ENCODE measurements at regions not wholly inside any gene's neighbourhood (a gene's known extent, or its start where the extent isn't known, plus 50 kb on each side); places are given as distances from the start of the nearest gene placed in this dataset.

DNA sequence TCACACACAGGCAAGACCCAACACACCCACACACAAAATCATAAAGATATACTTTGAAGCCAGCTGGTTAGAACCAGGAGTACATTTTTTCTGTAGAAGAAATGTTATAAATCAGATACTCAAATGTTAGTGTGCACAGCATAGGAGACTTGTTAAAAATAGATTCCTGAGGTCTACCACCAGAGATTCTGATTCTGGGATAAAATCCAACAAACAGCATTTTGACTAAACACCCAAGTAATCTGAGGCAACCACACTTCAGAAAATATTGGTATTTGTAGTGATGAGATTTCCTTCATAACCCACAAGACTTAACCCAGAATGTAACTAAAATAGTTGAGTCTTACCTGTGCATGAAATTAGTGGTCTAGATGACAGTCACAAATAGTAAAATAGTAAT lies 301.8 kb downstream of the HNRNPD start:
- no peak for DNase-seq

DNA sequence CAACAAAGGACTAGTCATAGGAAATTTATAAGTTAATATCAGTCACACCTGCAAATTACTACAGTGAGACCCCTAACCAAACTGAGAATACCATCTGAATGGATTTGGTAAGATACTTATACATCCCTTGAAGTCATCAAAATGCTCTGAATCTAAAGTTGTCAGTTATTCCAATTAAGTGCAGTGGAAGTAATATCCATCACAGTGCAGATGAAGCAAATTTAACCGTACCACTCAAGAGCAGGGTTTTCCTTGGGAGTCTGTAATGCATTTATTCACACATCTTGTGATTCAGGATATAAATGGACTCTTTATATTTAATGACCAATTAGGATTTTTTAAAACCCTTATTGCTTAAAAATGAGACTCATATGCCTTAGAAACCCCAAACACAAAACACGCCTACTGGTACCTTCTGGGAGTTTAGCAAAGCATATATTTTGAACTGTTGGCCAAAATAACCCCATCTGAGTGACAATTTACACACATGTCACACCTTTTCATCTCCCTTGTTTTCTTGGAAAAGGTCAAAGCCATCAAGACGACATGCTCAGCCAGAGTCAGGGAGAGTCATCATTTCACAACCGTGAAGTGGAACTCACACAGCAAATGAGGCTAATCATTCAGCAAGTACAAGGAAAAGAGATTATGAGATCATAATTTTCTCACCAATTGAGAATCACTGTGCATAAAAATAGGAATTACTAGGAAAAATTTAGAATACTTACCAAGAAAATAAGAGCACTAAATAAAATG lies 303.7 kb downstream of the HNRNPD start:
- DNase-seq: no peak

DNA sequence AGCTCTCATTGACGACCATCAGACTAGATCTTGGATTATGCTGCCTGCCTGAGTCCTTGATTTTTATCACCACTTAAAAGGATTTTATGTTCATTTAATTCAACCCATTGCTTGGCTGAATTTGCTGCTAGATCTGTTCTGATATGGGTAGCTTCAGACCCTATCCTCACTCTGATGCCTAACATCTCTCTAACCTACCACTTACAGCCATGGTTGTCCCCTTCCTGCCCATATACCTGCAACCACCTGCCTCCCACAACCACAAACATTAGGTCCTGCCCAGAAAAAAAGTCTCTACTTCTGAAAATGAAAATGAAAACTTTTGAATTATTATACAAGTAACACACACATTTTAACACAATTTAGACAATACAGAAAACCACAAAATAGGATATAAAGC lies 310.8 kb downstream of the HNRNPD start:
- no peak for DNase-seq

DNA sequence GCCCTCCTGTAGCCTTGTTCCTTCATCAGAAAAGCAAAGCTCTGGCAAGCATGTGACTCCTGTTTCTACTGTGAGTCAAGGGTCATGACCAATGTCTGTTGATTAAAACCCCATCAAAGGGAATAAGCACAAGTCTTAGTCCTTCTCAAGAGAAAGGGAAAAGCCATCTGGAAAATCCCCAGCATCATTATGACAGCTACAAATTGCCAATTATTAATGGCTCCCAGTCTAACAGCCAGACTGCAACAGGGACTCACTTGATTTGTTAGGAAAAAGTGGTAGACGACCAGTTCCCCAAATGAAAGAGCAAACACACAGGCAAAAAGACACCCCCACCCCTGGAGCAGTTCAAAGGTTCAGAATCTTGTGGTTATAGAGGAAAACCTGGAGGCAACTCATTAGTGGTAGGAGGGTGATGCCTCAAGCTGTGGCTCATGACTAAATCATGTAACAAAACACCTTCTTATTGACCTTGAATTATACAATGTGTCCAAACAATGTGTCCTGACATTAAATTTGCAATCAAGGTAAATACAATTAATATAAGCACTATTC lies 315.7 kb downstream of the HNRNPD start:
- no peak for DNase-seq

DNA sequence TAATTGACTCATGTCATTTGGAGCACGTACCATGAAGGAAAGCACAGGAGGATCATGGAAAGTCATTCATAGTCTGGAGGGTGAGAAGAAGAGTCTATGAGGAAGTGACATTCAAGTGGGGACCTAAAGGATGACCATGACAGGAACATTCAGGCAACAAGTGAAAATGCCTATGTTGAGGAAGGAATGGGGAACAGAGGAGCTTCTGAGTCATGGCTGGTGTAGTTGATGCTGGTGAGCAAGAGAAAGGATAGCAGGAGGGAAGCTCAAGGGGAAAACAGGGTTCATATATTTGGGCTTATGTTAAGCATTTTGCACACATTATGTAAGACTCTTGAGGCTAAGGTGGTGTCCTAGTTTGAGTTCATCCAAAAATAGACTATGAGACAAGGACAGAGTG lies 318.6 kb downstream of the HNRNPD start:
- no peak for DNase-seq

DNA sequence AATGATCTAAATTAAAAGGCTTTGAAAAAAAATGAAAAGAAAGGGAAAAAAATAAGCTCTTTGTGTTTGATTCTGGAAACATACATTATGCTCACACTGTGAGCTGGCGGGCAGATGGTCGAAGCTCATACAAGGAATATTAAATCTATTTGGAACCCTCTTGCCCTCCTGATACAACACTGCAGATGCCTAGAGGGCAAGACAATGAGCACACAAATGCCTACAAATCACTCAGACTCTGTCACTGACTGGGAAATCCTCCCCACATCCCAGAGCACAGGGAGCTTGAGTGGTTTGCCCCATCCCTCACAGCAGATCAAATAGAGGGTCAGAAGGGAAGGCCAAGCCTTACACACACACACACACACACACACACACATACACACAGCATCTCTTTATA lies 320.4 kb downstream of the HNRNPD start:
- DNase-seq: no peak

DNA sequence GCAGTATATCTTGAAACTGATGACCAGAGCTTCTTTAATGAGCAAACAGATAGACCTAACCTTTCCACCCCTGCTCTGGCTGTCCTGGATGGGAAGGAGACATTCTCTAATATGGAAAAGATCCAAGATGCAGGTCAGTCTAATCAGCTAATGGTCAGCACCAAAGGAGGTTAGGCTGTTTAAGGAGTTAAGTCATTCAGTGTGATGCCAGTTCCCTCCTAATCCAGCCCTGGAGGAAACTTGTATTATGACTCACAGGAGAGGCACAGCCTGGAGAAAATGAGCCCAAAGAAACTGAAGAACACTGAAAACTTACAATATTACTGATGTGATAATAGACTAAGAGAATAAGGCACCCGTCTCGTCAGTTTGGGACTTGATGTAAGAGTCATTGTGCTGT lies 323.0 kb downstream of the HNRNPD start:
- DNase-seq: no peak

DNA sequence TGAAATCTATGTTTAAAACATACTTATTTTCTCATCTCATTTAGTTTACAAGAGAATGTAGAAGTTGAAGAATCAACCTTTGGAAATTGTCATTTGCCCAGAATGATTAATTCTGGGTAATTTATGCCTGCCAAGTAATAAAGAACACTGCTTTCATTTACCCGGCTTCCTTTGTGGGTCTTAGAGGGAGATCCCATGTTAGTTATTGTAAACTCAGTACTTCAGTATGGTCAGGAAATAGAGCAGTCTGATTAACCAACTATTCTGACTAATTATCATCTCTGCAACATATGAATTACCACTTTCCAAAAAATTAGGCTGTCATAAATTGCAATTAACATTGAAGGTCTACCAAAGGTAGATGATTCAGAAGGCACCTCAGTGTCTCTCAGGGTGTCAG lies 324.5 kb downstream of the HNRNPD start:
- no peak for DNase-seq

DNA sequence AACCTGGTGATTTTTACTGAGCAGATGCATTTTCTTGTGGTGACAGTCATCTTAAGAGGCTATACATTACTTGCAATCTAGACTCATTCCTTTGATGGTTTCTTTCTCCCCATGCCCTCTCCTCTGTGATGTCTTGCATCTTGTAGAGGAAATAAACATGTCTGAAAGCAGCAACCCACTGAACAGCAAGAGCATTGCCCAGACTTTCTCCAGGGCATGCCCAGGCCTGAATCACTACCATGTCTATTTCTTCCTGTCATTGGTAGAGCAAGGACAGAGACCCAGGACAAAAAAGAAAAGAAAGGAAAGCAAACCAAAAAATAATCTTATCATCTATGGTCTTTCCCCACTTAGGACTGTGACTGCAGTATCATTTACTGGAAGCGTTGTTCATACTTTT lies 326.1 kb downstream of the HNRNPD start:
- DNase-seq: no peak

DNA sequence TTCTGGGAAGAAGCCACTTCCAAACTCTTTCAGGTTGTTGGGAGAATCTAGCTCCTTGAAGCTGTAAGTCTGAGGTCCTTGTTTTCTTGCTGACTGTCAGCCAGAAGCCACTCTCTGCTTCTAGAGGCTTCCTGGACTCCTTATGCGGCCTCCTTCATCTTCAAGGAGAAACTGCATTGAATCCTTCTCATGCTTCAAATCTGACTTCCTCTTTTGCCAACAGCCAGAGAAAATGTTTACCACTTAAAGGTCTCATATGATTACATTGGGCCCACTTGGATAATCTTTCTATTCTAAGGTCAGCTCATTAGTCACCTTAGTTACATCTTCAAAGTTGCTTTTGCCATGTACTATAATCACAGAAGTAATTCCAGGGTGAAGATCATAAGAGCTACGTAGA lies 327.0 kb downstream of the HNRNPD start:
- DNase-seq: no peak

DNA sequence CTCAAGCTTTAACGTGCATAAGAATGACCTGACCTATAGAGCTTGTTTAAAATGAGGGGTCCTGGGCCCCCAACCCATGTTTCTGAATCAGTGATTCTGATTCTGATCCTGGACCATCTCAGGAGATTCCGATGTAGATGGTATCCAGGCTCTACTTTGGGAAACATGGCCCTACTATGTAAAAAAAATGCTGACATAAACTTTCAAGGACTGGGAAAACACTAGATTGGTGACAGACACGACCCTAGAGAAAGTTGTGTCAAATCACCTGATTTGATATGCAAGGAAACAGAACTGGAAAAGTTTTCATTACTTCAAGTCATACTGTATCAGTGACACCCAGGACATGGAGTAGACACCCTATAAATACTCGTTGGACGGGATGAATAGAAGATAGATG lies 328.5 kb downstream of the HNRNPD start:
- DNase-seq: no peak

DNA sequence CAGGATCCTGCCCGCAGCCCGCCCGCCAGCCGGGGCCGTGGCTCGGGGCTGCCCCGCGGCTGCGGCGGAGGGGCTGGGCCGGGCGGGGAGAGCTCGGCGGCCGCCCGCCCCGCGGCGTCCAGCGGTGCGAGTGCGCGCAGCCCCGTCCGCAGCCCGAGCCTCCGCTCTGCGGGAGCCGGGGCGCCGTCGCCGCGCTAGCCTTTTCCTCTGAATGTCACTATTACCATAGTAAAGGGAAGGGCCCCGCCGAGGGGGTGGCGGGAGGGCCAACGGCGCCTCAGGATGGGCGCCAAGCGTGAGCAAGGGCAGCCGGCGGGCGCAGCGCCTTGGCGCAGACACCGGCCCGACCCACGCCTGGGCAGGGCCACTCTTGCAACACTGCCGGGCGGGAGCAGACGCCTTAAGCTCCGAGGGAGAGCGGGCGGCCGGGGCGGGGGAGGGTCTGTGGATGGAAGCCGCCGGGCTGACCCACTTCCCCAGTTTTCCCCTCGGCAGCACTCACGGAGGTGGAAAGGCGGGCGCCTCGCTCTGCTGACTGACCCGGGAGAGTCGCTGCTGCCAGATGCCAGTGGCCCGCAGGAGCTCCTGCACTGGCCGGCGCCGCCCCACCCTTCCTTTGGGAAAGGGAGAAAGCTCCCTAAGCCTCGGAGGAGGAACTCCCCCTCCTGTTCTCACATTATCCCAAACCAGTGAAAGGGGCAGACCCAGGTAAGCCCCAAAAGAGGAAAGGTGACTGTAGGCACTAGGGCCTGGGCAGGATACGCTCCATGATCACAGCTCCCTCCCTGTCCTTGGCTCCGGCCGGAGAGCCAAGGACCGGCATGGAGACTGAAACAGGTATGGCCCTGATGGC lies 329.4 kb downstream of the HNRNPD start:
- DNase-seq: no peak

DNA sequence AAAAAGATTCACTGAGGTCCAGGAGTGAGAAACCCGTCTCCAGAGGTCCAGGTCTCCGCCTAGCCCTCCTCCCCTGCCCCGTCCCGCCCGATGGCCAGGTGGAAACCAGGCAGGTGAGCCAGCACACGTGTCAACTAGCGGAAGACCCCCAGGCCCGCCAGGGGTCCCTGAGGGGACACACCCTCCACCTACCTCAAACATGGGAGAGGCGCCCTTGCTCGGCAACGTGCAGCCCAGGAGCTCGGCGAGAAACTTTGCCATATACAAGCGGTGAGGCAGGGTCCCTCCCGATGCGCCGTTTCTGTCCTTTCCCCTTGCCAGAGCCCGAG lies 330.0 kb downstream of the HNRNPD start:
- no peak for DNase-seq

DNA sequence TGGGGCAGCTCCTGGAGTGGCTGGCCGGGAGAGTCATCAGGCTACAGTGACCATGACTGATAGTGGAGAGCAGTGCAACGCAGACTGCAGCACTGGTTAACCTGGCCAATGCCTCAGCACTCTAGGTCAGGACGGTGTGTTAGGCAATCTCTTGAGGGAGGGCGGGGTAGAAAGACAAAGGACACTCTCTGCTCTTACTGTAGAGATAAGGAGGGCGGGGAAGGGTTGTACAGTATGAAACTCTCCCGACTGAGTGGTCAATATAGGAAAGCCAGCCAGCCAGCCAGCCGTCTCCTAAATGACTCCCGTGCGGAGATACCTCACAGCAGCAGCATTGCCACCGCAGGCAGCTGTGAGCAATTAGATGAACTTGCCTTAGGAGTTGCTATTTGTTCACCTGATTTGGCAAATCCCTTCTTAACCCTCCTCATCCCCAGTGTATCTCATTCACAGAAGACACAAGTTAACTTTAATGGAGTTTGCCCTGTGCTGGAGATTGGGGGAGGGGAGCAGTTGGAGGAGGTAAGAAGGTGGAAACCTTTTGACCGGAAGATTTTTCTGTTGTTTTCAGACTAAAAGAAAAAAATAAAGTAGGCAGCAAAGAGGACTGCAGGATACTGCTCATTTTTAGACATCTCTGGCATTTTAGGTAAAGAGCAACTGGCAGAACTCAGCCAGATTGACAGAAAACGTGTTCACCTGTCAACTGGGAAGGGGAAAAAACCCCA lies 330.5 kb downstream of the HNRNPD start:
- DNase-seq: no peak

DNA sequence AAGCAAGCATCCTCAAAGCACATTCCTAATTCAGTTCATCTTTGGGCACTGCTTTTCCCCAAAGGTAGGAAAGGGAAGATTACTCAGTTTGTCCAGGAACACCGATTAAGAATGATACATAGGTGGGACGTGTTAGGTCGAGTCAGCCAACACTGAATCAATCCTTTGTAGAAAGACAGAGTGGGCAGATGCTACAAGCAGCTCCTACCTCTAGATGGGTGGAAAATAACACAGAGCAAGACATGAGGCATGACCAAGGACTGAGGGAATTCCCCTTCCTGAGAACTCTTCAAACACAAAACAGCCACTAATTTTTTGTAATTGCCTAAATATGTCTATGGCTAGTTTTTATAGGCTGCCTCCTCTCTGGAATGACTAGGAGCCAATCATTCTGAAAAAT lies 331.7 kb downstream of the HNRNPD start:
- no peak for DNase-seq

DNA sequence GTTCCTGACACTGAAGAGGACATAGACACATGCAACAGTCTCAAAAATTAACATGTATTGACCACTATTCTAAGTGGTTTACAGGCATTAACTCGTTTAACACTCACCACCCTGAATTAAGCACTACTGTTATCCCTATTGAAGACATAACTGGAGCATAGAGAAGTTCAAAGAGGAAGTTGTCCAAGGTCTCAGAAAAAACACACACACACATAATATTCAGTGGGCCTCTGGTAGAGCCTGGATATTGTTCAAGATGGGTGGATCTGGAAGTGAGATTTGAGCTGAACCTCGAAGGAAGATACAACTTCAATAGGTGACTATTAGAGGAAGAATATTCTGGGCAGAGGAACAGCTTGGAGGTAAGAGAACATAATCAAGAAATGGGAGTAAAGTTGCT lies 334.9 kb downstream of the HNRNPD start:
- no peak for DNase-seq

DNA sequence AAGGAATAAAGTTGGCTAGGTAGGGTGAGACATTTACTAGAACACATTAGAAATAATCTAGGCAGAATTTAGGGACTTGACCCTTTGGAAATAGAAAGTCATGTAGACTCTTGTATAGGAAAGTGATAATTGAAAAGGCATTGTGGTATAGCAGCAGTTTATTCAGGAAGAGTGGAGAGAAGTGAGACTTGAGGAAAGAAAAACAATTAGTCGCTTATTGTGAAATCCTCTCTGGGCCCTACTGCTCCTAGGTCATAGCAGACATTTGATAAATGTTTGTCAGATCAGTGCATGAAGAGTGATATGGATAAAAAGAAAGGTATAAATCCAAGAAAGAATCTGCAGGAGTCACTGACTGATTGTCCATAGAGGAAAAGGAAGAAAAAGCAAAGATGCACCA lies 337.6 kb downstream of the HNRNPD start:
- DNase-seq: no peak

DNA sequence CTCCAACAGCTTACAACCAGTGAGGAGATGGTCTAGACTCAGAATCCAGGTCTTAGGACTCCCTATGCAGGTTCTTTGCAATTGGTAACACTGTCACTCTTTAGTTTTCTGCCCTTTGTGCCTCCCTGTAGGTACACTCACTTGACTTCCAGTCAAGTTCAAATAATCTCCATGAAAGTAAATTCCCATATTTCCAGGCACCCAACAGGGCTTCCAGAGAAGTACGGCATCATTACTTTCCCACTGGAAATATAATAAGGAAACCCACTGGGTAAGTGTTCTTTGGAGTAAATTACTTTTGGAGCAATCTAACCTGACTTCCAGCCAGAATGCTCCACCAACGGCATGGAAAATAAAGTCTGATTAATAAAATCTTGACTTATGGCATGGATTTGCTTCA lies 338.9 kb downstream of the HNRNPD start:
- DNase-seq: no peak

DNA sequence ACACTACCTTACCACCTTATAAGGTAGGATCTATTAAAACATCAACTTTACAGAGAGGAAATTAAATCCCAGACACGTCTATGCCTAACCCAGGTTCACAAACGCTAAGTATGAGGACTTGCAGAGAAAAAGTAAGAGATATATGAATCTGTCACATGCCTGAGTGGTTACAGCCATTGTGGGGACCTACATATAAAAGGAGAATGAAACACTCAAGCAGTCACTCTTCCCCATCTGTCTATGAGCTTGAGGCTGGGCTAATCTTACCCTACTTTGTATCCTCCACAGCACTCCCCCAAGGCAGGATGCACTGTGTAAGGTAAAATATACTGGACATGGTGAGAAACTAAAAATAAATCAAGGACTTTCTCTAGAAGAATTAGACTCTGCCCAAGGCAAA lies 339.9 kb downstream of the HNRNPD start:
- DNase-seq: no peak

DNA sequence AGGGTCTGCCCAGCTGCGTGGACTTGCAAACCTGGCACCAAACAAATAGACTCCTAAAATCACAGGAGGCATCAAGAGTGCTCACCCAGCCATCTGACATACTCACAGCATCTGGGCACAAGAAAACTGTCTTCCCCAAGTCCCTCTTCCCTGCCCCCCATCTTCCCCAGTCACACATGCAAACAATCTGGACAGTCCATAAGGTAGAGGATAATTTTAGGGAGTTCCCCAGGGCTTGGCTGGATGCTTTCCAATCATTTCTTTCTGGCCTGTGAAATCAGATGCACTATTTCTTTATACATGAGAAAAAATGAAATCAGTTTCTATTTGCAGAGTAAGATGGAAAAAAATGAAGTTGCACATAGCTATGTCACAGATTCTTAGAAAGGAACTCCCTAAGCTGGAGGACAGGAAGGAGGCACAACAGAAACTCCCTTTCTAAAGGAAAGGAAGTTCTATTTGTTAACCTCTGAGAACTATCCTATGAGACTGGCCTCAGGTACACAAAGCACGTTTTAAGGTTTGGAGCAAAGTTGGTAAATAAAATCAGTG lies 342.3 kb downstream of the HNRNPD start:
- no peak for DNase-seq

DNA sequence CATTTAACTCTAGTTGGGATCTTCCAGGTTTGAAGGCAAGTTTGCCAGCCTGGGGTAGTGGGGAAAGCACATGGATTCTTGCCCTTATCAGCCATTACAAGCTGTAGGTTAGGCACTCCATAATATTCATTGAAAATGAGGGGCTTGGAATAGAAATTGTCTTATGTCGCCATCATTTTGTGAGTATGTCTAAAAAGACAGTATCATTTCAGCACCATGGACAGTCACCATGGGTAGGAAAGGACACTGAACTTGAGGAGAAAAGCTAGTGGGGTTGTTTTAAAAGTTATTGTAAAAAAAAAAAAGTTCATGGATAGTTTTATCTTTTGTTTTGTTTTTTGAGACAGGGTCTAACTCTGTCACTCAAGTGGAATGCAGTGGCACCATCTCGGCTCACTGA lies 356.1 kb downstream of the HNRNPD start:
- no peak for DNase-seq

DNA sequence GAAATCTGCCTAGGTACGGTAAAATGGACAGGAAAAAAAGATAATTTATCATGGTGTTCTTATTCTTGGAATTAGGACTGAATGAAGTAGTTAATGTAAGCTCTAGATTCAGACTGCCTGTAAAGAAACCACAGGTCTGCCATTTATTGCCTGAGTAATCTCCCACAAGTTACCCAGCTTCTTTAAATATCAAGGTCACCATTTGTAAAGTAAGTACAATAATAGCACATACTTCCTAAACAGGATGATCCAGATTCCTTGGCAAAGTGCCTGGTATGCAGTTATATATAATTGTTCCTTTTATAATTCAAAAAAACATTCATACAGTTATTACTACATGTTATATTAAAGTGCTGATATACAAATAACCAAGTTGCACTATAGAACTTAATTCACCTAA lies 368.6 kb downstream of the HNRNPD start:
- no peak for DNase-seq

DNA sequence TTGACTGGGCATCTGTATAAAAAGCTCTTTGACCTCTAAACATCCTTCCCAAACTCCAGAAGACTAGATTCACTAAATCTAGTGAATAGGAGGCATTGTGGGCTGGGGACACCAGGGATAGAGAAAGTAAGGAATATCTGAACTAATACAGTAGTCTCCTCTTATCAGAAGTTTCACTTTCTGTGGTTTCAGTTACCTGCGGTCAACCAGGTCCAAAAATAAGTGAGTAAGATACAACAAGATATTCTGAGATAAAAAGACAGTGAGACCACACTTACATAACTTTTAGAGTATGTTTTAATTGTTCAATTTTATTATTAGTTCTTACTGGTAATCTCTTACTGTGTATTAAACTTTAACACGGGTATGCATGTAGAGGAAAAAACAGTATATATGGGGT lies 376.5 kb downstream of the HNRNPD start:
- DNase-seq: no peak
